Activated T-helper 2 cell treated with anti-CD3 and anti-CD28 coated beads, Interferon-gamma antibody, Interleukin-2, Interleukin-4, amounts not matched to agents 10 μg/mL and 5 μg/mL and 100 μg/mL, durations not matched to agents 14 hours and 24 hours and 36 hours (primary cell): ENCODE measurements at regions not wholly inside any gene's neighbourhood (a gene's known extent, or its start where the extent isn't known, plus 50 kb on each side); places are given as distances from the start of the nearest gene placed in this dataset.

Experiments
- DNase-seq: peaks from one replicate; pipeline ENCODE4 v3.0.0; 2021; ENCODE audit warnings: low spot score
- H3K27ac Mint-ChIP-seq: one replicate; pipeline ENCODE4 v1.8.0; 2021; ENCODE audit warnings: mixed read lengths
- H3K27me3 Mint-ChIP-seq: one replicate; pipeline ENCODE4 v1.8.0; 2021; ENCODE audit warnings: low read depth, mixed read lengths
- H3K36me3 Mint-ChIP-seq: one replicate; pipeline ENCODE4 v1.8.0; 2021; ENCODE audit warnings: low read depth, mixed read lengths
- H3K4me1 Mint-ChIP-seq: one replicate; pipeline ENCODE4 v1.8.0; 2021; ENCODE audit warnings: low read depth, mixed read lengths
- H3K4me3 Mint-ChIP-seq: one replicate; pipeline ENCODE4 v1.8.0; 2021; ENCODE audit warnings: low read depth, mild to moderate bottlenecking, moderate library complexity, mixed read lengths
- H3K9me3 Mint-ChIP-seq: one replicate; pipeline ENCODE4 v1.8.0; 2021; ENCODE audit warnings: mixed read lengths
- intact Hi-C: fragments of 100-400 bp; cut with micrococcal nuclease; formaldehyde crosslinking; loops from one replicate; pipeline ENCODE4 v1.15.1; 2023

- intact Hi-C loops = no loop called here
- Mint-ChIP-seq H3K4me3 (no peak overlapping the region), H3K27ac (no peak overlapping the region), H3K27me3 (no peaks in the 10 kb centered on the region), H3K36me3 (no peaks in the 10 kb centered on the region), H3K9me3 (peaks cover 4% of the 10 kb centered on the region), H3K4me1 (no peaks in the 10 kb centered on the region)
- DNase-seq = no peak
Observed at GRCh38 chr5:98498028-98498427, 275.4 kb upstream of the RGMB start.

- intact Hi-C loops = no loop called here
- no peak overlapping the region for H3K27ac Mint-ChIP-seq
- H3K4me1 Mint-ChIP-seq = no peaks in the 10 kb centered on the region
- no peak overlapping the region for H3K4me3 Mint-ChIP-seq
- H3K36me3 Mint-ChIP-seq = no peaks in the 10 kb centered on the region
- no peak for DNase-seq
- H3K9me3 Mint-ChIP-seq = no peaks in the 10 kb centered on the region
- no peaks in the 10 kb centered on the region for H3K27me3 Mint-ChIP-seq
Observed at GRCh38 chr5:98499892-98500291, 273.6 kb upstream of the RGMB start.

DNA sequence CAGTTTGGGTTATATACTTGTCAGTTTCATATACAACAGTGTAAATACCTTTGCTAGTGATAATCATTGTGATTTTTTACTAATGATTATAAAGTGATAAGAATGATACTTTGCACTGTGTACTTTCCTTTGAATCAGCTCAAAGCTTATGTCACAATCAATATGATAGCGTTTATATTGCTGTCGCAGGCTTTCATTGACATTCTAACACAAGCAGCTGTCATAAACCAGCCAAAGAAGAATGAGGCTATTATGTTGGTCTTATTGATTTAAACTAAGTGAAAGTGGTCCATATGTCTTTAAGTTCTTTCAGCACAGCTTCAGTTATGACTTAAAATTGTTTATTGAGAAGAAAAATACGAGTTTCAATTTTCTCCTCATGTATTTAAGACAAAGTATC is 272.7 kb upstream of the RGMB start:
- Mint-ChIP-seq H3K4me3 (no peak overlapping the region), H3K27ac (no peak overlapping the region), H3K27me3 (no peaks in the 10 kb centered on the region), H3K4me1 (no peaks in the 10 kb centered on the region), H3K36me3 (no peaks in the 10 kb centered on the region), H3K9me3 (no peaks in the 10 kb centered on the region)
- no peak for DNase-seq
- intact Hi-C loops = no loop called here

- H3K9me3 Mint-ChIP-seq = no peaks in the 10 kb centered on the region
- no peak for DNase-seq
- H3K36me3 Mint-ChIP-seq = no peaks in the 10 kb centered on the region
- H3K4me3 Mint-ChIP-seq = no peak overlapping the region
- H3K27me3 Mint-ChIP-seq = no peaks in the 10 kb centered on the region
- no peaks in the 10 kb centered on the region for H3K4me1 Mint-ChIP-seq
- H3K27ac Mint-ChIP-seq = no peak overlapping the region
- intact Hi-C loops = no loop called here
Observed at GRCh38 chr5:98503616-98504015, 269.8 kb upstream of the RGMB start.

DNA sequence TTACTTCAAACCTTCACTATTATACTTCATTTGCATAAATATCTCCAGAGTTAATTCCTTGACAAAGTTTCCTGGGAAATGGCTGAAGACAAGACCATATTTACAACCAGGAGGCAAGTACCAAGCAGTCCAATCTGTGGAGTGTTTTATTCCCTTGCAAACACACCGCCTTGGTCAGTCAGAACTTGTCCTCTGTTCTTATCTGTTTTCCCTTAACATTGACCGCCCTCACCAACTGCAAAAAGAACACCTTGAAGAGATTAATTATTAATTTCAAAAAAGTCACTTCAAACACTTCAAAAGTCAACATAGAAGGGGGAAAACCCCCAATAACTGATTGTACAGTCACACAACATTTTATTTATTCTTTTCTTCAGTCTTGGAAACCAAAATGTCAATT is 269.0 kb upstream of the RGMB start:
- Mint-ChIP-seq H3K27ac (no peak overlapping the region), H3K9me3 (no peaks in the 10 kb centered on the region), H3K4me3 (no peak overlapping the region), H3K27me3 (no peaks in the 10 kb centered on the region), H3K4me1 (no peaks in the 10 kb centered on the region), H3K36me3 (no peaks in the 10 kb centered on the region)
- intact Hi-C loops = no loop called here
- no peak for DNase-seq

DNA sequence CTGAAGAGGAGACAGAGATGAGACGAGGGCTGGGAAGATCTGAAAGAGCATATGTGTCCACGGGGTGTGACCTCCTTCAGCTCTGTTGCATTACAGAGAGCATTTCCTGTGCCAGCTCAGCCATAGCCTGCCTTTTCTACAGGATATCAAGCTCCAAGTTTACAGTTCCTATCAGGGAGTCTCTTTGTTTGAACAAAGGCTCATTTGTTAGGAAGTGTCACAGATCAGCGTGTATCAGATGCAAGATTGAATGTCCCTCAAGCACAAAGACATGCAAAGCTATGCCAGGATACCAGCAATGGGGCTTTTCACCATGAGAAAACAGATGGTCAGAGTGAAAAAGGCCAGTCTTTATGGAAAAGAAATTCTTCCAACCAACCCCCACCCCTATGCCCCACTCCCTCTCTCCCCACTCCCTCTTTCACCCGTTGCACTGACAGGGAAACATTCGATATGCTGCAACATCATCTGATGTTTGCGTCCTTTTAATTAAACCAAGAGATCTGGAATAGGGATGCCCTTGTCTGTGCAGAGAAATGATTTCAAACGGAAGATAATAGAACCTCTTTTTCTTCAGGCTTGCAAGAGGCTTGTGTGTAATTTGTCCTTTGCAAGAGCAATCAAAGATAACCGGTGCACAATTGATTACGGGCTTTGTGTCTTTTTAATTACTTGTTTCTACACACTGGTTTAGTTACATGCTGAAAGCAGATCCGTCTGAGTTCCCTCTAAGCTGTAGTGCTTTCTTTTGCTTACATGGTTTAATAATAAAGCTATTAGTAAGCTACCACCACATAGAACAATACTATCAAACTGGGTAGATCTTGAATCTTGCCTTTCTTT is 263.1 kb upstream of the RGMB start:
- no peaks in the 10 kb centered on the region for H3K36me3 Mint-ChIP-seq
- intact Hi-C loops = no loop called here

GRCh38 chr5:98513380-98513779 is 260.1 kb upstream of the RGMB start:
- no peaks in the 10 kb centered on the region for H3K36me3 Mint-ChIP-seq
- no peaks in the 10 kb centered on the region for H3K9me3 Mint-ChIP-seq
- no peaks in the 10 kb centered on the region for H3K4me1 Mint-ChIP-seq
- H3K27me3 Mint-ChIP-seq = no peaks in the 10 kb centered on the region
- H3K4me3 Mint-ChIP-seq = no peak overlapping the region
- no peak for DNase-seq
- no peak overlapping the region for H3K27ac Mint-ChIP-seq
- intact Hi-C loops = no loop called here

More for the DNA sequence above, 263.1 kb upstream of the RGMB start:
- no peaks in the 10 kb centered on the region for H3K9me3 Mint-ChIP-seq
- H3K27ac Mint-ChIP-seq = no peak overlapping the region
- H3K4me1 Mint-ChIP-seq = no peaks in the 10 kb centered on the region
- H3K4me3 Mint-ChIP-seq = no peak overlapping the region
- H3K27me3 Mint-ChIP-seq = no peaks in the 10 kb centered on the region
- no peak for DNase-seq

GRCh38 chr5:98514215-98514614 is 259.2 kb upstream of the RGMB start:
- H3K4me3 Mint-ChIP-seq = no peak overlapping the region
- no peak overlapping the region for H3K27ac Mint-ChIP-seq
- intact Hi-C loops = no loop called here
- no peaks in the 10 kb centered on the region for H3K36me3 Mint-ChIP-seq
- H3K27me3 Mint-ChIP-seq = no peaks in the 10 kb centered on the region
- no peak for DNase-seq
- H3K9me3 Mint-ChIP-seq = no peaks in the 10 kb centered on the region
- H3K4me1 Mint-ChIP-seq = no peaks in the 10 kb centered on the region

DNA sequence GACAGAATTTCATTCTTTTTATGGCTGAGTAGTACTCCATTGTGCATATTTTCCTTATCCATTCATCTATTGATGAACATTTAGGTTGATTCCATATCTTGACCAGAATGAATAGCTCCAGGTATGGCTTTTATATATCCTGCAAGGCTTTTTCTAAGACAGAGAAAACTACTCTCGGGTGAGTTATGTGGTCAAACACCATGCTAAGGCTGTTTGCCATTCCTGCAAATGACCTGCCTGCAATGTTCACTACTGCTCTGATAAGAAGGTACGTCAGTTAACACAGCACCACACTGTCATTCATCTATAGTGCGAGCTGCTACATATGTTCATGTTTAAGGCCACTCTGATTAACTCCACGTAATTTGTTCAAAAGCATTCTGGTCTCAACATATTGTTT is 256.8 kb upstream of the RGMB start:
- DNase-seq = no peak
- intact Hi-C loops = no loop called here
- H3K27ac Mint-ChIP-seq = no peak overlapping the region
- H3K9me3 Mint-ChIP-seq = no peaks in the 10 kb centered on the region
- no peaks in the 10 kb centered on the region for H3K4me1 Mint-ChIP-seq
- no peaks in the 10 kb centered on the region for H3K27me3 Mint-ChIP-seq
- no peak overlapping the region for H3K4me3 Mint-ChIP-seq
- H3K36me3 Mint-ChIP-seq = no peaks in the 10 kb centered on the region

DNA sequence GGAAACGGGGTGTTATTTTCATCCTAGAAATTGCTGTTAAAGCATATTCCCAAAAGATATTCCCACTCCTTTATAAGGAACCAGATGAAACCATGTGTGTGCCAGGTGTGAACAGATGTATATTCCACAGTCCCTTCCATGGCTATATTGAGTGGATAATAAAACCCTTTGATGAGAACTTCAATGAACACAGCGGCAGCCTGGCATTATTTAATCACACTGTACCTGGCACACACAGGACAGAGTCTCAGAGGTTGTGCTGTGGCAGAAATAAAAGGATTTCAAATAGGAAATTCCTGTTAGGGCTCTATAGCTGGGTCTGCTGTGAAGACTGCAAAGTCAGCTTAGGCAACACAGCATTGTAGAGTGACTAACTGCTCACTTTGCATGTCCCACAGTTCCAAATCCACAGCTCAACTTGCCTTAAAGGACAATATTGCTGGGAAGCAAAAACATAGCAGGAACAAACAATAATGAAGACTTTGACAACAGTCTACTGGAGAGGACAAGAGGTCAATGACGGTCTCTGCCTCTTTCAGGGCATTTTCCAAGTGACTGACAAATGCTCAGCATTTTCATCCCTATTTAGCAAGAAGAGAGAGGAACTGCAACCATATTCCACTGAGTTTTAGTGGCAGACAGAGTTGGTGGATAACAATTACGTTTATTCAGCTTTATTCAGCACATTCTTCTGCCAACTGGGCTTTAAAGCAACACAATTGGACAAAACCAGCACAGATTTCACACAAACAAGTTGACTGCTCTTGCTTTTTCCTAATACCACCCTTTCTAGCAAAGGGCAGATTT is 255.7 kb upstream of the RGMB start:
- intact Hi-C loops = no loop called here
- H3K4me1 Mint-ChIP-seq = no peaks in the 10 kb centered on the region
- DNase-seq = no peak
- no peak overlapping the region for H3K27ac Mint-ChIP-seq
- no peaks in the 10 kb centered on the region for H3K9me3 Mint-ChIP-seq
- no peak overlapping the region for H3K4me3 Mint-ChIP-seq
- no peaks in the 10 kb centered on the region for H3K27me3 Mint-ChIP-seq
- H3K36me3 Mint-ChIP-seq = no peaks in the 10 kb centered on the region

GRCh38 chr5:98518754-98519153 is 254.7 kb upstream of the RGMB start:
- Mint-ChIP-seq H3K4me1 (no peaks in the 10 kb centered on the region), H3K4me3 (no peak overlapping the region), H3K27ac (no peak overlapping the region), H3K36me3 (no peaks in the 10 kb centered on the region), H3K27me3 (no peaks in the 10 kb centered on the region), H3K9me3 (no peaks in the 10 kb centered on the region)
- intact Hi-C loops = no loop called here
- no peak for DNase-seq

- intact Hi-C loops = no loop called here
- Mint-ChIP-seq H3K4me3 (no peak overlapping the region), H3K36me3 (no peaks in the 10 kb centered on the region), H3K9me3 (no peaks in the 10 kb centered on the region), H3K27ac (no peak overlapping the region), H3K27me3 (no peaks in the 10 kb centered on the region), H3K4me1 (no peaks in the 10 kb centered on the region)
- no peak for DNase-seq
Observed at GRCh38 chr5:98519571-98519970, 253.9 kb upstream of the RGMB start.

GRCh38 chr5:98521821-98522220 is 251.6 kb upstream of the RGMB start:
- H3K36me3 Mint-ChIP-seq = no peaks in the 10 kb centered on the region
- H3K27ac Mint-ChIP-seq = no peak overlapping the region
- no peak for DNase-seq
- H3K4me1 Mint-ChIP-seq = no peaks in the 10 kb centered on the region
- no peaks in the 10 kb centered on the region for H3K9me3 Mint-ChIP-seq
- intact Hi-C loops = no loop called here
- no peaks in the 10 kb centered on the region for H3K27me3 Mint-ChIP-seq
- H3K4me3 Mint-ChIP-seq = no peak overlapping the region
